Lung (tissue), 11 donors: ENCODE measurements at regions not wholly inside any gene's neighbourhood (a gene's known extent, or its start where the extent isn't known, plus 50 kb on each side); places are given as distances from the start of the nearest gene placed in this dataset.

Experiments used
- ATAC-seq: fragments of 200-7000 bp; cut with Tn5 transposase; one replicate; pipeline ENCODE4 v1.9.1; 2020; ENCODE audit warnings: moderate number of reproducible peaks; ENCODE audit not compliant: insufficient read depth, low FRiP score
- DNase-seq, 3 donors: peaks; one replicate each; pipeline ENCODE4 v3.0.0-alpha.2; 2013 to 2017
- H3K27ac ChIP-seq, 2 donors: one replicate each; pipeline ENCODE4 v1.5.1; 2013; ENCODE audit warnings: mild to moderate bottlenecking in 2 of 2, moderate library complexity in 2 of 2, control low read depth in 1 of 2, inconsistent platforms in 1 of 2, low read depth in 1 of 2, low read length in 1 of 2
- H3K27me3 ChIP-seq, 3 donors: one replicate each; pipeline ENCODE4 v1.5.1; 2013; ENCODE audit warnings: low read length in 2 of 3; ENCODE audit not compliant: control insufficient read depth in 3 of 3, insufficient read depth in 3 of 3
- H3K36me3 ChIP-seq, 4 donors: one replicate each; pipeline ENCODE4 v1.5.1; 2013; ENCODE audit warnings: low read length in 4 of 4, mild to moderate bottlenecking in 1 of 4, moderate library complexity in 1 of 4; ENCODE audit not compliant: control insufficient read depth in 4 of 4, insufficient read depth in 4 of 4
- H3K4me1 ChIP-seq, 5 donors: one replicate each; pipeline ENCODE4 v1.5.1; 2013; ENCODE audit warnings: low read length in 5 of 5, mild to moderate bottlenecking in 2 of 5, moderate library complexity in 1 of 5; ENCODE audit not compliant: control insufficient read depth in 5 of 5, insufficient read depth in 5 of 5
- H3K4me3 ChIP-seq: one replicate; pipeline ENCODE4 v1.5.1; 2013; ENCODE audit warnings: mild to moderate bottlenecking, control low read depth, moderate library complexity
- H3K9ac ChIP-seq, 2 donors: one replicate each; pipeline ENCODE4 v1.5.1; 2013; ENCODE audit warnings: low read length in 2 of 2, control low read depth in 1 of 2; ENCODE audit not compliant: insufficient read depth in 1 of 2
- H3K9me3 ChIP-seq, 4 donors: one replicate each; pipeline ENCODE4 v1.5.1; 2013; ENCODE audit warnings: low read length in 3 of 4, mild to moderate bottlenecking in 1 of 4, moderate library complexity in 1 of 4; ENCODE audit not compliant: control insufficient read depth in 4 of 4, insufficient read depth in 3 of 4
- WGBS, 2 donors: extraction: QIAGEN DNeasy Blood & Tissue Kit; methylation state at CpG; one replicate each; pipeline ENCODE4 v1.1.7; 2013; 5-methylcytosine and 5-hydroxymethylcytosine counted together
- TF ChIP-seq, protein P1 (sequence below): IDR thresholded peaks from 2 replicates; pipeline ENCODE4 v1.5.1; 2012; ENCODE audit warnings: mild to moderate bottlenecking; ENCODE audit errors: control extremely low read depth, extremely low read depth
- donor health status: control.
- donor health status: control.
- donor health status: Bipolar disorder and iron deficiency.
- donor health status: healthy.
- donor health status: DM: yes; HTN: yes; CAD: no.

DNA sequence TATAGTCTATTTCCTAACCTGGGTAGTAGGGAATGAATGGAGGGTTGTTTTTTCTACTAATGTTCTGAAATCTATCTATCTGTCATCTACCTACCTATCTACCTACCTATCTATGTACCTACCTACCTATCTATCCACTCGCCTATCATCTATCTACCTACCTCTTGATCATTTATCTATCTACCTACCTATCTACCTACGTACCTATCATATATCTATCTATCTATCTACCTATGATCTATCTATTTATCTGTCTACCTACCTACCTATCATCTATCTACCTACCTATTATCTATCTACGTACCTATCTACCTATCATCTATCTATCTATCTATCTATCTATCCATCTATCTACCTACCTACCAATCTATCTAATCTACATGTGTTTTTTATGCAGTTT, 62.5 kb upstream of the PHACTR1 start:
- H3K27ac ChIP-seq, result no peak overlapping the region
- no peak overlapping the region for H3K9ac ChIP-seq
- ATAC-seq, result no peak
- TF ChIP-seq, protein P1, sequence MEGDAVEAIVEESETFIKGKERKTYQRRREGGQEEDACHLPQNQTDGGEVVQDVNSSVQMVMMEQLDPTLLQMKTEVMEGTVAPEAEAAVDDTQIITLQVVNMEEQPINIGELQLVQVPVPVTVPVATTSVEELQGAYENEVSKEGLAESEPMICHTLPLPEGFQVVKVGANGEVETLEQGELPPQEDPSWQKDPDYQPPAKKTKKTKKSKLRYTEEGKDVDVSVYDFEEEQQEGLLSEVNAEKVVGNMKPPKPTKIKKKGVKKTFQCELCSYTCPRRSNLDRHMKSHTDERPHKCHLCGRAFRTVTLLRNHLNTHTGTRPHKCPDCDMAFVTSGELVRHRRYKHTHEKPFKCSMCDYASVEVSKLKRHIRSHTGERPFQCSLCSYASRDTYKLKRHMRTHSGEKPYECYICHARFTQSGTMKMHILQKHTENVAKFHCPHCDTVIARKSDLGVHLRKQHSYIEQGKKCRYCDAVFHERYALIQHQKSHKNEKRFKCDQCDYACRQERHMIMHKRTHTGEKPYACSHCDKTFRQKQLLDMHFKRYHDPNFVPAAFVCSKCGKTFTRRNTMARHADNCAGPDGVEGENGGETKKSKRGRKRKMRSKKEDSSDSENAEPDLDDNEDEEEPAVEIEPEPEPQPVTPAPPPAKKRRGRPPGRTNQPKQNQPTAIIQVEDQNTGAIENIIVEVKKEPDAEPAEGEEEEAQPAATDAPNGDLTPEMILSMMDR, result no peak
- no peaks in the 10 kb centered on the region for H3K27me3 ChIP-seq
- H3K4me3 ChIP-seq, result no peak overlapping the region
- no peaks in the 10 kb centered on the region for H3K4me1 ChIP-seq
- H3K36me3 ChIP-seq, result no peaks in the 10 kb centered on the region
- no peak for DNase-seq
- 75 to 81% methylated on average over 3 of the region's 3 CpGs for WGBS, 2 donors
- no peaks in the 10 kb centered on the region for H3K9me3 ChIP-seq

DNA sequence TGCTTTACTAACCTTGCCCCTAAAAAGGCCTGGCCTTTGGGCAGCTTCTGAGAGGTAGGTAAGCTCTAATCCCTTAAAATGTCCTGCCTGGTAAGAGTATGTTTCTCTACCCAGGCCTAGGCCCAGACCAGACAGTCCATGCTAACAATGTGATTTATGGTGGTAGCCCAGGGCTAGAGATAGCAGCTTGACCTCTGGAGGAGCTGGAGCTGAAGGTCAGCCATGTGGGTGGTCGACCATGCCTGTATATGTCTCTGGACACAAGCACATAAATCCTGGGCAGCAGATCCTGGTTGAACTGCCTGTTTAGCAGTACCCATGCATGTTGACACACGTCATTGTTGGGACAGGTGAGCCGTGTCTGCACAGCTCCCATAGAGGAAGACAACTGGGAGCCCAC, 62.1 kb upstream of the PHACTR1 start:
- no peaks in the 10 kb centered on the region for H3K36me3 ChIP-seq
- no peak for ATAC-seq
- H3K4me3 ChIP-seq, result no peak overlapping the region
- H3K9ac ChIP-seq, result no peak overlapping the region
- no peaks in the 10 kb centered on the region for H3K4me1 ChIP-seq
- H3K27me3 ChIP-seq, result no peaks in the 10 kb centered on the region
- no peak for DNase-seq
- TF ChIP-seq, protein P1, result no peak
- no peak overlapping the region for H3K27ac ChIP-seq
- 52 to 62% methylated on average over 3 of the region's 3 CpGs for WGBS, 2 donors
- no peaks in the 10 kb centered on the region for H3K9me3 ChIP-seq

DNA sequence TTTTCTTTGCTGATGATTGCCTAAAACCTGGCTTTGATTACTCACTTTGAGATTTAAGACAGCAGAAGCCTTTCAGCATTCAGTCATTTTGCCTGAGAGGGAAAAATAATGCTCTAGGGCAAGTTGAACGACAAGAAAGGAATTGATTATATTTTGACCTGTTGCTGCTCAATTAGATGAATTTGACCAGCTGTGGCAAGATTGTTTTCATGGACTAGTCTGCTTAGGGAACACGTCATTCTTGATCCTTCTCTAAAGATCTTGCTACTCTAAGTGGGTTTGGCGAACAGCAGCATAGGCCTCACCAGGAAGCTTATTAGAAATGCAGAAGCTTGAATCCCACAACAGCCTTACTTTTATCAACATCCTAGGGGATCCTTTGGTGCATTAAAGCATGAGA, 59.7 kb upstream of the PHACTR1 start:
- DNase-seq (no peak), ATAC-seq (no peak)
- Histone ChIP-seq H3K27me3 (no peaks in the 10 kb centered on the region), H3K4me3 (no peak overlapping the region), H3K9ac (no peak overlapping the region), H3K4me1 (no peaks in the 10 kb centered on the region), H3K27ac (no peak overlapping the region), H3K9me3 (no peaks in the 10 kb centered on the region), H3K36me3 (no peaks in the 10 kb centered on the region)
- TF ChIP-seq, protein P1, result no peak
- 79 to 80% methylated on average over 3 of the region's 3 CpGs for WGBS, 2 donors

DNA sequence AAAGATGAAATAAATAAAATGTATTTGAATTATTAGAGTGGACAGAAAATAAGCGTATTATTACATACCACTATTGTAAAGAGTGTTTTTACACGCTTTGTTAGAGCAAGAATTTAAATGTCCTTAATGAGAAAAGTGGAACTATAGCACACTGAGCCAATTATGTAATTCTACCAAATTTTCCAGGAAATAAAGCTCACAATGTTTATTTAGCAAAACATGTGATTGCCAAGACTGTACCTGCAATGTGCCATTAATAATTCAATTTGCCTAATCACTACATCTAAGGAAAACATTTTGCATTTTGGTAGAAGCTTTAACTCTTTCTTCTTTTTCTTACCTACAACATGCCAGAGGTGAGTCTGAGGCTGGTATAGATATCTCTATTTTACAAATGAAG, 58.7 kb upstream of the PHACTR1 start:
- no peaks in the 10 kb centered on the region for H3K4me1 ChIP-seq
- ATAC-seq (no peak), DNase-seq (no peak)
- 77 to 84% methylated on average over 2 of the region's 2 CpGs for WGBS, 2 donors
- H3K27ac ChIP-seq, result no peak overlapping the region
- no peaks in the 10 kb centered on the region for H3K9me3 ChIP-seq
- TF ChIP-seq, protein P1, result no peak
- H3K27me3 ChIP-seq, result no peaks in the 10 kb centered on the region
- H3K36me3 ChIP-seq, result no peaks in the 10 kb centered on the region
- no peak overlapping the region for H3K9ac ChIP-seq
- H3K4me3 ChIP-seq, result no peak overlapping the region
